ENCODE measurements at regions not wholly inside any gene's neighbourhood (a gene's known extent, or its start where the extent isn't known, plus 50 kb on each side); places are given as distances from the start of the nearest gene placed in this dataset.

DNA sequence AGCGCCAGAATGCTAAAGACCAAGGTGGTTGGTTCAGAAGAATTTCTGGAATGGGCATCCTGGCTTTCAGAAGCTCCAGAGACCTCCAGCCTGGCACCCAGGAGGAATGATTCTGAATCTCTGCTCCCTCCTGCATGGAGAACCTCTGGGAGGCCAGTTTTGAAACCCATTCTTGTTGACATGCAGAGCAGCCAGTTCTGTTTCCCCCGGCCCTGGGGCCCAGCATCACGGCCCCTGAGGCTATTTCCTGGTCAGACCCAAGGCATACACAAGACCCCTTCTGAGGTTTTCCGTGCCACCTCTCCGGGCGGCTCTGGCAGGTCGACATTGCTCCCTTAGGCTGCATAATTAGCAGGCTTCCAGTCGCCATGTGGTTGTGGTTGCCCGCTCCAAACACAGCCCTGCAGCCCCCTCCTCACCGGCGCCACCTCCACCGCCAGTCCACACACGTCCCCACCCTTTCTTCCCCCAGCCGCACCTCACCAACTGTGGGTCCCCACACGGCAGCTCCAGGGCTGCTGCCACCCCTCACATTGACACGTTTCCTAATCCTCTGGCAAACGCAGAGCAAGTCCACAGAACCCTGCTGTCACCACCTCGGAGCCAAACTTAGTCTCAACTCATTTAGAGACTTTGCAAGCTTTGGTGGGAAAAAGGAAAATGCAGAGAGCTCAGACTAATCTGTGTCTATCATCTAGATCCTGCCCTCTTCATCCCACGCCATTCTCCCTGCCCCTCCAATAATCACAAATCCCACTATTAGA lies 367.1 kb downstream of the SOX9 start:
- no peak for DNase-seq
- no peak for ATAC-seq
- intact Hi-C loops (cut with DNase I, micrococcal nuclease), result no loop called here

DNA sequence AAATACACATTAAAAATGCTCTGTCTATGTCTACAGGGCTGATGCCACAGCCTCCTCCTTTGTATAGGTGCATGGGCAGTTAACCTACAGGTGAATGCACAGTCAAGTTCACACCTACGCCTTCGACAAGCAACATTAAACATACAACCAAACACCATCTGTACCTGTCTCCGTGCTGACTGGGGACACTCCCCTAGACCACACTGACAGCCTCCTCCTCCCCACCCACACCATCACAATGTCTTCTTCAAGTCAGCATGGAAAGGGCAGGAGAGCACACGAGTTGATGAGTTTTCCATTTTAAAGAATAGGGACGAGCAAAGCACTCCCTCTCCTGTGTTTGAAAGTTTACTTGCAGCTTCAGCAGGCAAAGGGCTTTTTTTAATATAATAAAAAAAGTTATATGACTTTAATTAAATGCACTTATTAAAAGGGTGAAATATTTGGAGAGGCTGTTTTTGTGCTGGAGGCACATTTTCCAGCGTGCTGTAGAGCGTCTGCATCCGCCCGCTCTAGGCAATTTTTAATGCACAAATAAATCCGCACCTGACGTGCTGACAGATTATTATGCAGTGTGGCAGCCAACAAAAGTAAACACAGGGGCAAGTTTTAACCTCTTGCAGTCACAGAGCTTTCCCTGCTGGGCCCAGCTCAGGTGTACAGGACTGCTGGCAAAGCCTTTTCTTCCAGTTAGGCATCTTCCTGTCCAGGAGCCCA lies 367.9 kb downstream of the SOX9 start:
- intact Hi-C loops (cut with DNase I, micrococcal nuclease), result no loop called here
- peak; percentile 74 for ATAC-seq
- DNase-seq, result no peak

DNA sequence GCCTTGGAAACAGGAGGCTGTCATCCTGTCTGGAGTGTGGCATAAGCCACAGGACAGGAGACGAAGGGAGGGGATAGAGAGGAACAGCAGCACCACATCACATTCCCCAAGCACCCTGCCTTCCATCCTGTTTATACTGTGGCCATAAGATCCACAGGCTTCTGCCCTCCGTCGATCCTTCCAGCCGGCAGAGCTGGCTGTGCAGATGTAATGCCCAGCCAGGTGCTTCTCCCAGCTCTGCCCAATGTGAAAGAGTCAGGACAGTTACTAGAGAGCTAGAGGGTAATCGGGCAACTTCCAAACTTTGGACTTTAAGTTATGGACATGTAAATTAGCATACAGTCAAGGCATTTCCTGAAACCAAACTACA lies 368.4 kb downstream of the SOX9 start:
- intact Hi-C loops (cut with DNase I, micrococcal nuclease), result no loop called here
- ATAC-seq (peak; percentile 84), DNase-seq (no peak)

DNA sequence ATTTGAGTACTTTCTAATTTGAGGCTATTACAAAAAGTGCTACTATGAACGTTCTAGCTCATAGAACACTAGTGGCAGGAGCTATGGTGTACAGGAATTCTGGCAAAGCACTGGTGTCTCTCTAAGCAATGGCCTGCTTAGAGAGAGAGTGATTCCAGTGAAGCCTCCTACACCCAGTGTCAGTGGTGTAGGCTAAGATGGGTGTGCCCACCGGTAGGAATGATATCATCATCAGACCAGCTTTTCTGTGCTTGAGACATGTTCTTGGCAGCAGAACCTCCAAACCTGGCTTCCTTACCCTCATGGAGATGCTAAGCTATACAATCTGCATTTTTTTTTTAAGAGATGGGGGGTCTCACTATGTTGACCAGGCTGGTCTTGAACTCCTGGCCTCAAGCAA lies 370.3 kb downstream of the SOX9 start:
- intact Hi-C loops (cut with DNase I, micrococcal nuclease), result no loop called here
- no peak for ATAC-seq
- no peak for DNase-seq

DNA sequence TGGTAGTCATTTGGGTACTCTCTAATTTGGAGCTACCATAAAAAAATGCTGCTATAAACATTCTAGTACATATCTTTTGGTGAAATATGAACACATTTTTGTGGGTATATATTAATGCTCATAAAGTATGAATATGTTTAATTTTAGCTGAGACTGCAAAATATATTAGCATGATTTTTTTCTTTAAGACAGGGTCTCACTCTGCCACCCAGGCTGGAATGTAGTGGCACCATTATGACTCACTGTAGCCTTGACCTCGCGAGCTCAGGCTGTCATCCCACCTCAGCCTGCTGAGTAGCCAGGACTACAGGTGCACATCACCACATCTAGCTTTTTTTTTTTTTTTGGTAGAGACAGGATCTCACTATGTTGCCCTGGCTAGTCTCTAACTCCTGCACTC lies 371.7 kb downstream of the SOX9 start:
- ATAC-seq, result no peak
- intact Hi-C loops (cut with DNase I, micrococcal nuclease), result no loop called here

DNA sequence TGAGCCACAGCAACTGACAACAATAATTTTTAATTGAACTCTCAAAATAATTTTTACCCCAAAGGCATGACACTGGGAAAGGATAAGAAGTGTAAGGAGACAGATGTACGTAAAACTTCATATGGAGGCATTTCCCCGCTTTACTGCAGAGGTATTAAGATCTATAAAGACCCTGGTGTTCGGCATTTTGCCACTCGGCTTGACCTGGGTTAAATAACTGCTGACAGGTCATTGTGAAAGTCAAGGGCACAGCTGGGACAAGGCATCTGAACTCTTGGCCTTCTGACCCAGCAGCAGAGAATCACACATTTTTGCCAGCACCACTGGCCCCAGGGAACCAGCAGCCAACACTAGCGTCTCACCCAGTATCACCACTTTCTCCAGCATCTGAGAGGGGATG lies 372.1 kb downstream of the SOX9 start:
- ATAC-seq (no peak), DNase-seq (no peak)
- intact Hi-C loops (cut with DNase I, micrococcal nuclease), result no loop called here

More for the DNA sequence above, 371.7 kb downstream of the SOX9 start:
- DNase-seq, result no peak

DNA sequence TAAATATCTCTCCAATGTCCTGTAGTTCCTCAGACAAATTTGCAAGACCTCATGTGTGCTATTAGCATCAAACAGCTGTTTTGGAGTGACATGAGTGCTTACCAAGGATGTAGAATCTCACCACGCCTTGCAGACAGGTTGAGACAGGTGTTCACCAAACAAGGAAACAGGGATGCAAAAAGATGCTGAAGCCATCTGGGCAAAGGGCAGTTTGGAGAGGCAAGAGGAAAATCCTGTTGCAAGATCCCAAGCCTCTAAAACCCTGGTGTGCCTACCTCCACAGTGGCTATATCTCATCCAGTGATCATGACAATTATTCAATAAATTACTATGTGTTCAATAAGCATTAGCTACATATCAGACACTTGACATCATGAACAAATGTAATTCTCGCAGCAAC lies 373.7 kb downstream of the SOX9 start:
- ATAC-seq, result peak; percentile 71
- no peak for DNase-seq
- intact Hi-C loops (cut with DNase I, micrococcal nuclease), result no loop called here

DNA sequence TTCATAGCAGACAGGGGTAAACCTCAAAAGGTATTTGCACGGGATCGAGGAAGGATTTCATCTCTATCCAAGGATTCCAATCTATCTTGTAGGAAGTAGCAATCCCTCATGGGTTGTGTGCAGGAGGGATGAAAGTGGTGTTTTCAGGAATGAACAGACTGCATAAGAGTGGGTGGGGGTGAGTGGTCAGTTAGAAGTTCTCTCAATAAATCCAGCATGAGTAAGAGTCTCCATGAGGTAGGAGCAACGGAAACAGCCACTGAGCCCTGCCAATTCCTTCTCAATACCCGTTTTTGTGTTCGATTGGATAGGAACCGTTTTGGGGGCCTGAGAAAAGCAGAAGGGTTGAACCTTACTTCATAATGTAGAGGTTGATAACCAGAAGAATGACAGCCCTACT lies 375.6 kb downstream of the SOX9 start:
- ATAC-seq (no peak), DNase-seq (no peak)
- intact Hi-C loops (cut with DNase I, micrococcal nuclease), result no loop called here

DNA sequence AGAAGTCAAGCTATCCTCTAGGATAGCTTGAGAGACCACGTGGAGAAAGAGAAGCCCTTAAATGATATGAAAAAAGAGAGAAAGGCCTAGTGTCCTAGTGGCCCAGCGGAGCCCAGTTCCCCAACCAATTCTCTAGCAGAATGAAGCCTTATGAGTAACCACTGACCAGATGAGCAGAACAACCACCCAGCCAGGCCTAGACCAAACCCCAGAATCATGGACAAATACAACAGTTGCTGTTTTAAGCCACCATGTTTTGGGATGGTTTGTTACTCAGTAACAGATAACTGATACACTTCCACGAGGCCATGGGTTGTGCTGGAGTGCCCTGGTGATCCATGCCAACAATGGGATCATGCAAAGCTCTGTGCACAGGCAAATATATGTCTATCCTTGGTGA lies 377.1 kb downstream of the SOX9 start:
- ATAC-seq, result no peak
- intact Hi-C loops (cut with DNase I, micrococcal nuclease), result no loop called here

DNA sequence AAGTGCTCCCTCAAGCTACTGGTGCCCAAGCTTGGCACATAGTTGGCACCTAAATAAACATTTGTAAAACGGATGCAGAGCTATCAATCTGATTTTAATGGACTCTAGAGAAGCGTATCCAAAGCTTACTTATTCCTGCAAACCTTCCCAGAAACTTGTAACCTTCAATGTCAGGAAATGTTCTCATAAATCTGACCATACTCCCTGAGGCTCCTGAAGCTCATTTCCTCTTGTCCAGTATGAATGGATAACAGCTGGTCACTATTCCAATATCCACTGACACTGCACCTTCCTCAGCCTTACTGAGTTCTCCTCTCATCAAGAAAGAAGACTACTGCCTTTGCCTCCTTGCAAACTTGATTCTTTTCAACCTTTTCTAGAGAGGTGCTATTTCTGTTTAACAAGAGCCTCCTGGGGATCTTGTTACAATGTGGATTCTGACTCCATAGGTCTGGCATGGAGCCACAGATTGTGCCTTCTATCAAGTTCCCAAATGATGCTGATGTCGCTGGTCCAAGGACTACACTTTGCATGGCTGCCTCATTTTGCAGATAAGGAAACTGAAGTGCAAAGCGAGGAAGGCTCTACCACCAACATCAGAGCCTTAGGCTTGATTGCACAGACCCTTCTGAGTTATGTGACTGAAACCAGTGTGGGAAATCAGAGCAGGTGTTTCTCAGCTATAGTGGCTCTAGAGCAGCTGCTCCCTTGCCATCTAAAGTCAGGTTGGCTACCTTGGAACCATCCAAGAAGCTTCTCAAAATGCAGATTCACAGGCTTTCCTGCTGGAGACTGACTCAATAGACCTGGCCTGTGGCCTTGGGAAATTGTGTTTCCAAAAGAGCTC lies 377.8 kb downstream of the SOX9 start:
- ATAC-seq (no peak), DNase-seq (no peak)
- intact Hi-C loops (cut with DNase I, micrococcal nuclease), result no loop called here

More for the DNA sequence above, 377.1 kb downstream of the SOX9 start:
- no peak for DNase-seq

DNA sequence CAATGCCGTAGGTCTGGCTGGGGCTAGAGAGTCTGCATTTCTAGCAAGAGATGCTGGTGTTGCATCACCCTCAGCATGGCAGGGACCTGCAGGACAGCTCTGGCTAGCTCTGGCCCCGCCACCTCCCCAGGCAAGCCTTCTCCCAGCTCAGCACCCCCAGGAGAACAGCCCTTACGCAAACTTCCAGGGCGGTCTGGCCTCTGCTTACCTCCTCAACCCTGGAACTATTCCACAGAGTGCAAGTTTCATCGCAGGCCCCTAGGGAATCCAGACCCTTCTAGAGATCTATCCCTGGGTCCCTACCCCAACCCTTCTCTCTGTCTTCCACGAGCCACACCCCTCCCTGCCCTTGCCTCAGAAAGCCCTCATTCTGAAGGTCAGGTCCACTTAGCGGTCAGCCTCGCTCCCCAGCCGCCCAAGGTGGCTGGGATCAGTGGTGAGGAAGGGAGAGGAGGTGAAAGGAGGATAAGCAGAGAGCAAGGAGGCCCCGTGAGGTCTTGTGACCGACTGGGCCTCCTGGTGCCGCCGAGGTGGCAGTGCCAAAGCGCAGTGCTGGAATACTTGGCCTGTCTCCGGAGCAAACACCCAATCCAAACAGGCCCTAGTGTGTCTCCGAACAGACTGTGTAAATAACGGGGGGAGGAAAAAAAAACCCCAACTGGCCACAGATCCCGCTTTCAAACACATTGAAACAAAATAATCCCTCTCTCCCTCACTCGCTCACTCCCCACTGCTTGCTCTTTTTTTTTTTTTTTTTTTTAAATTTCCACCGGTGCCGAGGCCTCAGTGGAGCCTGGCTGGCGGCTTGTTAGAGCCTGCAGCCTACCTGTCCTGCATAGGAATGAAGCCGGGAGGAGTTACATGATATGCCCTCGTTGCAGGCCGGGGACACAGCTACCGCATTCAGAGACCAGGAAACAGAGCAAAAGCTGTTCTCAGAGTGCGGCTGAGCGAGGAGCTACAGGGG lies 380.9 kb downstream of the SOX9 start:
- ATAC-seq, result peak; percentile 66
- DNase-seq, result peak in 1 of 2 donors; percentile 48
- intact Hi-C loops (cut with DNase I, micrococcal nuclease), result no loop called here

DNA sequence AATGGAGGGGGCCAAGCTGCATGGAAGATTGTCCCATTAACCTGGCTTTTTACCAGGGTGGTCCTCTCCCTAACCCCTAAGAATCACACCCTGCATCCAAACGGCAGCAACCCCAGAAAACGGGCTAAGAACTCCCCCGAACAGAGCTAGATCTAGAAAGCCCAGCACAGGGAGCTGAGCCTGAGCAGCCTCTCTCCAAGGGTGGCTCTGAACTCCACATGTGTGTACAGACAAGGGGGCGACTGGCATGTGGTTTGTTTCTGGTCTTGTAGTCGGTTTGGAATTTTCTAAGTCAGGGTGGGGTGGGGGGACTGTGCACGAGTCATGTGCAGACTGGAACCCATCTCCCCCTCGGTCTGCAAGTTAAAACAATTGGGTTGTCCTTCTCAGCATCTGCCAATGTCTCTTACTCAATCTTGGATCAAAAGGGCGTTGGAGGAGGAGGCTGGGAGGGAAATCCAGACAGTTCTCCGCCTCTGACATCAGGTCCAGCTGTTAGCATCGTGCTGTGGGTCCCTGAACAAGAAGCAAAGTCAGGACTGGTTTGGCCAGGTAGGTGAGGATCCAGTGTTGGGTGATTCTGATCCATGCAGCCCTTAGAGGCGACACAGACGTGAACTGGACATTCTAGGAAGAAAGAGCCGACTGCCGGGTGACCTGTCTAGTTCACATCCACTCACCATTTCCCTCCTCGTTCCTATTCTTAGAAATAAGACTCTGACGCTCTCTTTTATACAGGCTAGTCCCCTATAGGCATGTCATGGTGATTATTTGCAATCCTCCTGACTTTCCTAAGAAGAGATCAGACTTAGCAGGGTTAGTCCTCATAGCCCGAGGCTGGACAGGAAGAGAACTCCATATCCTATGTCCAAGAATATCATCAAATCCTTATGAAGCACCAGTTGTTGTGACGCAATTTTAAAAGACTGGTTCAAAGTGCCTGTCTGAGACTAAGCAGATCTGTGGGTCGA lies 381.8 kb downstream of the SOX9 start:
- no peak for DNase-seq
- intact Hi-C loops (cut with DNase I, micrococcal nuclease), result no loop called here

DNA sequence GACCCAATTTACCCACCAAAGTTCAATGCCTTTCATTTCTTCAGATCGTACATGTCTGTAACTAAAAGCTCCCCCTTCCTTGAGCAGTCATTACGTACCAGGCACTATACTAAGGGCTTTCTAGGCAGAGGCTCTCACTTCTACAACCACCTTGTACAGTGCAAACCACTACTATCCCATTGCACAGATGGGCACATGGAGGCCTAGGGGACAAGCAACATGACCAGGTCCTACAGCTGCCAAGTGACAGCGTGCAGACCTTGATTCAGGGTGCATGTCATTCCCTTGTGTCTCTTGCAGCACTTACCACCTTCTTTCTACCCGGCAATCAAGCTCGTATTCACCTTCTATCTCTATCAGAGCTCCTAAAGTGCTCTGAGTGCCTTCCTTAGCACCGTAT lies 382.7 kb downstream of the SOX9 start:
- intact Hi-C loops (cut with DNase I, micrococcal nuclease), result no loop called here
- ATAC-seq (no peak), DNase-seq (no peak)

More for the DNA sequence above, 381.8 kb downstream of the SOX9 start:
- peak; percentile 49 for ATAC-seq

DNA sequence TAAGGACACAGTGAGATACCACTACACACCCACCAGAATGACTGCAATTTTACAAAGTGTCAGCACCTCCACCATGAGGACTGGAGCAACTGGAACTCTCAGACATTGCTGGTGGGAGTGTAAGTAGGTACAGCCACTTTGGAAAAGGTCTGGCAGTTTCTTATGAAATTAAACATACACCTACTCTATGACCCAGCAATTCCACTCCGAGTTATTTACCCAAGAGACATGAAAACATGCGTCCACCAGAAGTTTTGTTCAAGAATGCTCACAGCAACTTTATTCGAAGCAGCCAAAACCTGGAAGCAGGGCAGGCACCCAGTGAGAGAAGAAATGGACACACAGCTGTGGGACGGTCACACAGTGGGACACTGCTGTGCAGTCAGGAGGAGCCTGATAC lies 384.0 kb downstream of the SOX9 start:
- ATAC-seq (no peak), DNase-seq (no peak)
- intact Hi-C loops (cut with DNase I, micrococcal nuclease), result no loop called here

DNA sequence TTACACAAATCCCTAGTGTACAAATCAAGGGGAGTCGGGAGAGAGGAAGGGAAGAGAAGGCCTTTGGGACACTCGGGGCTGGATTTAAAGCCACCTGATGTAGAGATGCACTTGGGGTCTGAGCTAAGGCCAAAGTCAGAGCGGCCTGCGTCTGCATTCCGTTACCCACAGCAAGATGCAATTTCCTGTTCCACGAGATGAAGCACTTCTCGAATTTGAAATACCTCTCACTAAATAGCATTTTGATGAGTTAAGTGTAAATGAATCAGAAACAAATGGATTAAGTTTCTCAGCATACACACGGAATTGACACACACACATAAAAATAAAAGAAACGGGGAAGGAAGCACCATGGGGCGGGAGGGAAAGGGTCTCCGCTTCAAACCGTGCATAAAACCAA lies 386.0 kb downstream of the SOX9 start:
- no peak for DNase-seq
- no peak for ATAC-seq
- intact Hi-C loops (cut with DNase I, micrococcal nuclease), result no loop called here

DNA sequence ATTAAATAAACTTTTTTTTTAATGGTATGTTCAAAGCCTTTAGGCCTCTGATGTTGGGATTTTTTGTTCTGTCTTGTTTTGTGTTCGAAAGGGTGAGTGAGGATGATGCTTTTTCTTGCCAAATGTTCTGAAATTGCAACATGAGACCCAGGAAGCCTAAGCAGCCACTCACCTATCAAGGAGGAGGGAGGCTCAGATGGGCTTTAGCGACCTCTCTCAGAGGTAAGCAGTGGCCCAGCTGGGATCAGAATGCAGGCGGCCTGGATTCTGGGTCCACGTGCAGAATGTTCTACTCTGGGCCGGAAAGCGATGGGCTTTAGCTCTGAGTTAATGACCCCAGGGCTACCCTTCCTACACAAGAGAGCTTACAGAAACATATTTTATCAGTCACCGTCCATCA lies 386.6 kb downstream of the SOX9 start:
- ATAC-seq (no peak), DNase-seq (no peak)
- intact Hi-C loops (cut with DNase I, micrococcal nuclease), result no loop called here

DNA sequence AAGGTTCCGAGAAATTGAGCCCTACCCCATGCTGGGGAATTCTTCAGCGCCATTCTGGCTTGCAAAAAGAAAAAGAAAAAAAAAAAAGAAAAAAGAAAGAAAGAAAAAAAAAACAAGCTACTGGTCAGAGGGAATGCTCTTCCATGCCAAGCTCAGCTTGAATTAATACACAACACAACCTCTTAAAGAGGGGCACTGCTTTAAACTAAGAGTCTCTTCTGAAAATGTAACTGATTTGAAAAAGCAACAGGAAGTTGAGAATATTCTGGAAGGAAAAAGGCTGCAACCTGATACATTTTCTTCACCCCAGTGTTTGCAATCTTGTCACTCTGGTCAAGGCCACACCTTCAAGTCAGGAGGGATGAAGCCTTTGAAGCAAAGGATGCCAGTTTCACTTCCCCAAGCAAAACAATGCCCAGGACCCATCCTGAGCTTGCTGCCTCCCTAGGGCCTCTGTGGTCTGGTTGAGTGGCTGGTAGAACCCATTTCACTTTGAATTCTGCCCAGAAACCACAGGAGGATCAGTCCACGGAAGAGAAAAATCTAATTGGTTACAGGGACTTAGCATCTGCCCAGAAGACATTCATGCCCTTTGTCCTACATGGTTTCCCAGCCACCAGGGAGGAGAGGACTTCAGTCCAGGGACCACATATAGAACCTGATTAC lies 389.7 kb downstream of the SOX9 start:
- peak; percentile 41 for ATAC-seq
- intact Hi-C loops (cut with DNase I, micrococcal nuclease), result no loop called here
- no peak for DNase-seq

Data from left colon (tissue), 2 donors.